Left ventricle myocardium inferior (tissue), 1 donor: ENCODE measurements at regions not wholly inside any gene's neighbourhood (a gene's known extent, or its start where the extent isn't known, plus 50 kb on each side); places are given as distances from the start of the nearest gene placed in this dataset.

Source experiments
- DNase-seq: peaks from one replicate; pipeline ENCODE4 v3.0.0-alpha.2; 2020
- H3K27ac ChIP-seq: fragments of 200-600 bp; replicated peaks from 2 replicates; pipeline ENCODE4 v1.8.0; 2021
- H3K27me3 ChIP-seq: fragments of 200-600 bp; 2 replicates; pipeline ENCODE4 v1.8.0; 2021; ENCODE audit warnings: low read depth
- H3K36me3 ChIP-seq: fragments of 200-600 bp; 2 replicates; pipeline ENCODE4 v1.8.0; 2021
- H3K4me1 ChIP-seq: fragments of 200-600 bp; 2 replicates; pipeline ENCODE4 v1.8.0; 2021
- H3K4me3 ChIP-seq: fragments of 200-600 bp; 2 replicates; pipeline ENCODE4 v1.8.0; 2021; ENCODE audit warnings: mild to moderate bottlenecking, moderate library complexity
- H3K9me3 ChIP-seq: fragments of 200-600 bp; replicated peaks from 2 replicates; pipeline ENCODE4 v1.8.0; 2021
- CTCF ChIP-seq: fragments of 200-600 bp; IDR thresholded peaks from 2 replicates; pipeline ENCODE4 v1.8.0; 2021; ENCODE audit warnings: antibody characterized with exemption, mild to moderate bottlenecking, borderline replicate concordance
- intact Hi-C: fragments of 100-400 bp; cut with micrococcal nuclease; formaldehyde crosslinking; loops from one replicate; pipeline ENCODE4 v1.11.0; 2022
- donor health status: DM: no; HTN: yes; CAD: no; lungs with severe emphysema.

- no peaks in the 10 kb centered on the region for H3K4me1 ChIP-seq
- H3K36me3 ChIP-seq = no peaks in the 10 kb centered on the region
- no peak for TF ChIP-seq CTCF
- no peak overlapping the region for H3K27ac ChIP-seq
- H3K27me3 ChIP-seq = peaks cover 25% of the 10 kb centered on the region
- intact Hi-C loops = no loop called here
- DNase-seq = no peak
- H3K9me3 ChIP-seq = peaks cover 24% of the 10 kb centered on the region
- H3K4me3 ChIP-seq = no peak overlapping the region
These were observed 78.5 kb upstream of the CAMK1G start for GRCh38 chr1:209505044-209505443.

GRCh38 chr1:209506101-209506500 is 77.4 kb upstream of the CAMK1G start:
- intact Hi-C loops = no loop called here
- TF ChIP-seq CTCF = no peak
- Histone ChIP-seq H3K9me3 (peaks cover 13% of the 10 kb centered on the region), H3K36me3 (no peaks in the 10 kb centered on the region), H3K27me3 (peaks cover 25% of the 10 kb centered on the region), H3K27ac (no peak overlapping the region), H3K4me3 (no peak overlapping the region), H3K4me1 (no peaks in the 10 kb centered on the region)
- DNase-seq = no peak

GRCh38 chr1:209509039-209509438 is 74.5 kb upstream of the CAMK1G start:
- peaks cover 3% of the 10 kb centered on the region for H3K9me3 ChIP-seq
- no peak overlapping the region for H3K27ac ChIP-seq
- H3K4me1 ChIP-seq = no peaks in the 10 kb centered on the region
- TF ChIP-seq CTCF = no peak
- no peaks in the 10 kb centered on the region for H3K36me3 ChIP-seq
- peaks cover 30% of the 10 kb centered on the region for H3K27me3 ChIP-seq
- no peak for DNase-seq
- intact Hi-C loops = no loop called here
- H3K4me3 ChIP-seq = no peak overlapping the region

DNA sequence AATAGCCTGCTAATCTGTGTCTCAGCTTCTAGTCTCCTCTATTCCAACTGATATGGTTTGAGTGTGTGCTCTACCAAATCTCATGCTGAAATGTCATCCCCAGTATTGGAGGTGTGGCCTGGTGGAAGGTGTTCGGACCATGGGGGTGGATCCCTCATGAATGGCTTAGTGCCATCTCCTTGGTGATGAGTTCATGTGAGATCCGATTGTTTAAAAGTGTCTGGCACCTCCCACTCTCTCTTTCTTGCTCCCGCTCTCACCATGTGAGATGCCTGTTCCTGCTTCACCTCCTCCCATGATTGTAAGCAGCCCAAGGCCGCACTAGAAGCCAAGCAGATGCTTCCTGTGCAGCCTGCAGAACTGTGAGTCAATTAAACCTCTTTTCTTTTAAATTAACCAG is 73.5 kb upstream of the CAMK1G start:
- TF ChIP-seq CTCF = no peak
- no peak for DNase-seq
- Histone ChIP-seq H3K27me3 (peaks cover 40% of the 10 kb centered on the region), H3K36me3 (no peaks in the 10 kb centered on the region), H3K27ac (no peak overlapping the region), H3K4me1 (no peaks in the 10 kb centered on the region), H3K9me3 (peaks cover 3% of the 10 kb centered on the region), H3K4me3 (no peak overlapping the region)
- intact Hi-C loops = no loop called here

DNA sequence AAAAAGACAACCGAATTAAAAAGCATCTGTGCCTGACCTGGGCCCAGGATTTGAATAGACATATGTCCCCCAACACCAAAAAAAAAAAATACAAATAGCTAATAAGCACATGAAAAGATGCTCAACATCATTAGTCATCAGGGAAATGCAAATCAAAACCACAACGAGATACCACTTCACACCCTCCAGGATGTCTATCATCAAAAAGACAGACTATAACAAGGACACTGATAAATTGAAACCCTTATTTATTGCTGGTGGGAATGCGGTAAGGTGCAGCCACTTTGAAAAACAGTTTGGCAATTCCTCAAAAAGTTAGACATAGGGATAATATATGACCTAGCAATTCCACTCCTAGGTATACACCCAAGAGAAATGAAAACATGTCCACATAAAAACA is 72.3 kb upstream of the CAMK1G start:
- H3K4me1 ChIP-seq = no peaks in the 10 kb centered on the region
- no peak overlapping the region for H3K27ac ChIP-seq
- H3K36me3 ChIP-seq = no peaks in the 10 kb centered on the region
- no peak overlapping the region for H3K4me3 ChIP-seq
- peaks cover 3% of the 10 kb centered on the region for H3K9me3 ChIP-seq
- no peak for DNase-seq
- intact Hi-C loops = no loop called here
- peaks cover 42% of the 10 kb centered on the region for H3K27me3 ChIP-seq
- no peak for TF ChIP-seq CTCF

DNA sequence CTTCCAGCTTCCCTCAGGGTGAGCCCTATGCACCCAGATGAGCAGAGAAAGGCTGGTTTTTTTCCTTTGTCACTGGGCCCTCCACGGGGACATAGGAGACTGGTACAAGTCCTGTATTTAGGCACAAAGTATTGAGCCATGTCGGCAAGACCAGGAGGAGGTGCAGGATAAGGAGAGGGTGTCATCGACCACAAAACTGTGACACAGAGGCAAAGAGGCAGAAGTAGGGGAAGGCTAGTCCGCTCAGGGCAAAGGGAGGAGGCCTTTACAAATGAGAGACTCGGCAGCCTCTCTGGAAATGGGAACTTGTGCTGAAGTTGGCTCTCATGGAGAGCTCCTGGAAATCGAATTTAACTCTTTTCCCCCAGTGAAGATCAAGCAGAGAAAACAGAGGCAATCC is 70.7 kb upstream of the CAMK1G start:
- no peak for DNase-seq
- Histone ChIP-seq H3K36me3 (no peaks in the 10 kb centered on the region), H3K4me1 (no peaks in the 10 kb centered on the region), H3K9me3 (peaks cover 3% of the 10 kb centered on the region), H3K4me3 (no peak overlapping the region), H3K27me3 (peaks cover 35% of the 10 kb centered on the region), H3K27ac (no peak overlapping the region)
- no peak for TF ChIP-seq CTCF
- intact Hi-C loops = no loop called here
